Motor neuron (in vitro differentiated cells): ENCODE measurements at regions not wholly inside any gene's neighbourhood (a gene's known extent, or its start where the extent isn't known, plus 50 kb on each side); places are given as distances from the start of the nearest gene placed in this dataset.
"Not testable (repeated sequence)": the region's sequence is repeated elsewhere in the genome, so short reads cannot be mapped to it uniquely, and the experiment has no call there.

Experiments used
- ATAC-seq, 8 experiments: fragments of 200-7000 bp; cut with Tn5 transposase; replicated peaks in 6 of 8; 2 replicates each; pipeline ENCODE4 v1.8.0; 2021; ENCODE audit warnings: mild to moderate bottlenecking in 8 of 8, moderate library complexity in 8 of 8
- H3K27ac ChIP-seq, 2 donors: fragments of 250-450 bp; sonication (Bioruptor Pico); 2 replicates each; pipeline ENCODE4 v1.9.0; 2021; ENCODE audit warnings: antibody characterized with exemption in 2 of 2, mild to moderate bottlenecking in 2 of 2, moderate library complexity in 1 of 2
- H3K4me1 ChIP-seq, 2 donors: fragments of 250-450 bp; sonication (Bioruptor Pico); replicated peaks in 1 of 2; 2 replicates each; pipeline ENCODE4 v1.6.1; 2021; ENCODE audit warnings: antibody characterized with exemption in 2 of 2, mild to moderate bottlenecking in 2 of 2, moderate library complexity in 1 of 2
- H3K4me3 ChIP-seq, 5 donors: fragments of 250-450 bp; sonication (Bioruptor Pico); 2 replicates each; pipeline ENCODE4 v1.9.0; 2021; ENCODE audit warnings: antibody characterized with exemption in 5 of 5, mild to moderate bottlenecking in 5 of 5, moderate library complexity in 4 of 5
- WGBS, 10 experiments: fragments of 450-650 bp; shearing (Covaris generic); methylation state at CpG; one replicate each; pipeline ENCODE4 v1.0.0; 2022; 5-methylcytosine and 5-hydroxymethylcytosine counted together
- in situ Hi-C, 9 experiments: fragments of 400-800 bp; cut with MboI; loops; one replicate each; pipeline ENCODE4 v1.15.0; 2021; ENCODE audit warnings: low sequenced_read_pairs in 9 of 9, low pct_unique_long_range_greater_than_20kb in 2 of 9; ENCODE audit not compliant: unreplicated experiment in 9 of 9

GRCh38 chr12:87566918-87567317 is 462.3 kb downstream of the C12orf50 start:
- H3K4me3 ChIP-seq, in situ Hi-C loops, ATAC-seq, H3K4me1 ChIP-seq, H3K27ac ChIP-seq: not testable (repeated sequence)
- 0 to 100% (median 41%) methylated on average over 1 to 4 of the region's 4 CpGs; no CpG with 5 or more reads in 2 of the 10 experiments for WGBS, 10 experiments

- ATAC-seq = no peak
- H3K27ac ChIP-seq = no peak overlapping the region
- in situ Hi-C loops = no loop called here
- WGBS, 10 experiments = 6 to 87% (median 71%) methylated on average over 1 to 5 of the region's 5 CpGs; no CpG with 5 or more reads in 1 of the 10 experiments
- H3K4me1 ChIP-seq = peaks cover 0 to 4% of the 10 kb centered on the region in 2 donors
- no peak overlapping the region for H3K4me3 ChIP-seq
Measured at GRCh38 chr12:87556985-87557384, 472.2 kb downstream of the C12orf50 start.

- 0 to 93% (median 71%) methylated on average over 1 to 5 of the region's 5 CpGs; no CpG with 5 or more reads in 5 of the 10 experiments for WGBS, 10 experiments
Measured at GRCh38 chr12:87531213-87531612, 498.0 kb downstream of the C12orf50 start.

GRCh38 chr12:87529413-87529812 is 499.8 kb downstream of the C12orf50 start:
- no peak overlapping the region for H3K27ac ChIP-seq
- 0 to 100% (median 36%) methylated on average over 1 of the region's 1 CpG; no CpG with 5 or more reads in 4 of the 10 experiments for WGBS, 10 experiments
- no peak for ATAC-seq
- H3K4me1 ChIP-seq = peaks cover 0 to 10% of the 10 kb centered on the region in 2 donors
- in situ Hi-C loops = no loop called here
- H3K4me3 ChIP-seq = no peak overlapping the region

More at GRCh38 chr12:87531213-87531612, 498.0 kb downstream of the C12orf50 start:
- ATAC-seq, H3K27ac ChIP-seq, H3K4me1 ChIP-seq, H3K4me3 ChIP-seq, in situ Hi-C loops: not testable (repeated sequence)

GRCh38 chr12:87520968-87521367 is 508.2 kb downstream of the C12orf50 start:
- 20 to 100% (median 85%) methylated on average over 1 to 2 of the region's 2 CpGs for WGBS, 10 experiments
- H3K4me3 ChIP-seq = no peak overlapping the region
- no peak overlapping the region for H3K27ac ChIP-seq
- no peak for ATAC-seq
- in situ Hi-C loops = no loop called here
- no peaks in the 10 kb centered on the region for H3K4me1 ChIP-seq

- 0 to 100% (median 100%) methylated on average over 1 of the region's 1 CpG; no CpG with 5 or more reads in 1 of the 10 experiments for WGBS, 10 experiments
- no peak for ATAC-seq
Measured at GRCh38 chr12:87518481-87518880, 510.7 kb downstream of the C12orf50 start.

GRCh38 chr12:87518036-87518435 is 511.2 kb downstream of the C12orf50 start:
- no peak overlapping the region for H3K27ac ChIP-seq
- in situ Hi-C loops = no loop called here
- WGBS, 10 experiments = 17 to 80% (median 59%) methylated on average over 1 of the region's 1 CpG; no CpG with 5 or more reads in 6 of the 10 experiments
- no peaks in the 10 kb centered on the region for H3K4me1 ChIP-seq
- no peak overlapping the region for H3K4me3 ChIP-seq
- ATAC-seq = no peak

More at GRCh38 chr12:87518481-87518880, 510.7 kb downstream of the C12orf50 start:
- Histone ChIP-seq H3K4me3 (no peak overlapping the region), H3K27ac (no peak overlapping the region), H3K4me1 (no peaks in the 10 kb centered on the region)
- in situ Hi-C loops = no loop called here

GRCh38 chr12:87513536-87514280 is 515.5 kb downstream of the C12orf50 start:
- H3K27ac ChIP-seq = no peak overlapping the region
- in situ Hi-C loops = no loop called here
- ATAC-seq = peak in 3 of 8 experiments; percentile 38 to 54 (median 38)
- H3K4me3 ChIP-seq = no peak overlapping the region
- H3K4me1 ChIP-seq = no peaks in the 10 kb centered on the region
- WGBS, 10 experiments = 0 to 64% (median 50%) methylated on average over 1 to 2 of the region's 2 CpGs; no CpG with 5 or more reads in 3 of the 10 experiments

- no peak for ATAC-seq
- WGBS, 10 experiments = 0 to 100% (median 69%) methylated on average over 1 to 3 of the region's 3 CpGs
- H3K4me1 ChIP-seq = no peaks in the 10 kb centered on the region
- in situ Hi-C loops = no loop called here
- no peak overlapping the region for H3K27ac ChIP-seq
- H3K4me3 ChIP-seq = no peak overlapping the region
Measured at GRCh38 chr12:87511371-87511770, 517.8 kb downstream of the C12orf50 start.

GRCh38 chr12:87509237-87509820 is 519.9 kb downstream of the C12orf50 start:
- Histone ChIP-seq H3K4me1 (no peaks in the 10 kb centered on the region), H3K4me3 (no peak overlapping the region), H3K27ac (no peak overlapping the region)
- ATAC-seq = peak in 7 of 8 experiments; percentile 36 to 92 (median 73)
- in situ Hi-C loops = no loop called here

GRCh38 chr12:87491598-87491997 is 537.6 kb downstream of the C12orf50 start:
- Histone ChIP-seq H3K4me1 (no peaks in the 10 kb centered on the region), H3K27ac (no peak overlapping the region), H3K4me3 (no peak overlapping the region)
- 0 to 100% (median 80%) methylated on average over 1 to 3 of the region's 3 CpGs for WGBS, 10 experiments
- in situ Hi-C loops = no loop called here
- no peak for ATAC-seq

GRCh38 chr12:87491089-87491488 is 538.1 kb downstream of the C12orf50 start:
- Histone ChIP-seq H3K4me3 (no peak overlapping the region), H3K4me1 (no peaks in the 10 kb centered on the region), H3K27ac (no peak overlapping the region)
- WGBS, 10 experiments = 0 to 100% (median 80%) methylated on average over 1 of the region's 1 CpG; no CpG with 5 or more reads in 1 of the 10 experiments
- no peak for ATAC-seq
- in situ Hi-C loops = no loop called here

- H3K4me3 ChIP-seq = no peak overlapping the region
- H3K4me1 ChIP-seq = no peaks in the 10 kb centered on the region
- in situ Hi-C loops = no loop called here
- ATAC-seq = no peak
- no peak overlapping the region for H3K27ac ChIP-seq
Measured at GRCh38 chr12:87469295-87469694, 559.9 kb downstream of the C12orf50 start.

GRCh38 chr12:87467936-87468335 is 561.3 kb downstream of the C12orf50 start:
- in situ Hi-C loops = no loop called here
- Histone ChIP-seq H3K4me1 (no peaks in the 10 kb centered on the region), H3K27ac (no peak overlapping the region), H3K4me3 (no peak overlapping the region)
- ATAC-seq = peak in 6 of 8 experiments; percentile 31 to 73 (median 42)
